ENCODE measurements at regions not wholly inside any gene's neighbourhood (a gene's known extent, or its start where the extent isn't known, plus 50 kb on each side); places are given as distances from the start of the nearest gene placed in this dataset.
"Not testable (repeated sequence)": the region's sequence is repeated elsewhere in the genome, so short reads cannot be mapped to it uniquely, and the experiment has no call there.

DNA sequence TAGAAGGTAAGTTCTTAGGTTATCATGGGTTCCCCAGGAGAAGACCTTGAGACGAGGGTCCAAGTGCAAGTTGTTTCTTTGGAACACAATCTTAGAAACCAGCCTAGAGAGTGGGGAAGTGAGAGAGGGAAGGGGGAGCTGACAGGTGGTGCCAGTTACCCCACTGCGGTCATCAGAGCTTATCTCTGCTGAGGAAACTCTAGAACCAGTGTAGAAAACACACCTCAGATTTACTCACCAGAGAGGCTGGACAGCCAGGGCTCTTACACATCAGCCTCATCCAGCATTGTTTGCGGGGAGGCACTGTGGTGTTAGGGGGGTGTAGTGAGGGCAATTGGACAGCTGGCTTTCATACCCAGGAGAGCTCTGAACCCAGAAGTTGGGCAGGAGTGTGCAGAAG, 206.5 kb upstream of the RAI14 start:
- Histone ChIP-seq H3K27ac (ENCODE audit: low read depth in 1 of 3, low read length in 2 of 3) (no peak overlapping the region), H3K4me3 (ENCODE audit: low read depth in 1 of 3, low read length in 3 of 3) (no peak overlapping the region), H3K9me3 (ENCODE audit: control insufficient read depth in 2 of 2, insufficient read depth in 1 of 2, low read depth in 1 of 2, low read length in 1 of 2) (no peaks in the 10 kb centered on the region), H3K4me1 (ENCODE audit: control insufficient read depth in 3 of 3, insufficient read depth in 2 of 3, low read depth in 1 of 3, low read length in 2 of 3) (no peaks in the 10 kb centered on the region), H3K36me3 (ENCODE audit: control insufficient read depth in 3 of 3, insufficient read depth in 2 of 3, low read depth in 1 of 3, low read length in 3 of 3) (no peaks in the 10 kb centered on the region), H3K27me3 (ENCODE audit: control insufficient read depth in 3 of 3, insufficient read depth in 3 of 3, low read length in 3 of 3) (peaks cover 0 to 3% (median 3%) of the 10 kb centered on the region in 3 donors)
- DNase-seq (no peak), FAIRE-seq (no peak)
- 59 to 82% (median 62%) methylated on average over 3 of the region's 3 CpGs for WGBS, 3 donors

DNA sequence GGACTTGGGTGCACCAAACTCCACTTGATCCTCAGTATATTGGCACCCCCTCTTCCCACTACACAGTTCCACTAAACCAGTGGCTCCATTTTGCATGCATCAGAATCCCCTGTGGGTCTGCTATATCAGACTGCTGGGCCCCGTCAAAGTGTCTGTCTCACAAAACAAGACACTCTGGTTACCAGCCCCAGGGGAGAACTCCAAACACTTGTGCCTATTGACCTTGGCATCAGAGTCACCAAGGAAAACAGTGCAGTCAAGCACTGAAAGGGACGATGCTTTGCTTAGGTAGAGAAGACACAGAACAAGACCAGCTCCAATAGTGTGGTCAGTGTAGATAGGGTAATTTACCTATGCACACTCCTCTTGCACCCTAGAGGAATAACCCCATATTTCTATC, 205.8 kb upstream of the RAI14 start:
- no peak for DNase-seq
- no peak overlapping the region for H3K27ac ChIP-seq (ENCODE audit: low read depth in 1 of 3, low read length in 2 of 3)
- WGBS, 3 donors: 84 to 95% (median 86%) methylated on average over 2 of the region's 2 CpGs
- FAIRE-seq: no peak
- H3K4me3 ChIP-seq (ENCODE audit: low read depth in 1 of 3, low read length in 3 of 3): no peak overlapping the region
- no peaks in the 10 kb centered on the region for H3K9me3 ChIP-seq (ENCODE audit: control insufficient read depth in 2 of 2, insufficient read depth in 1 of 2, low read depth in 1 of 2, low read length in 1 of 2)
- H3K4me1 ChIP-seq (ENCODE audit: control insufficient read depth in 3 of 3, insufficient read depth in 2 of 3, low read depth in 1 of 3, low read length in 2 of 3): no peaks in the 10 kb centered on the region
- H3K36me3 ChIP-seq (ENCODE audit: control insufficient read depth in 3 of 3, insufficient read depth in 2 of 3, low read depth in 1 of 3, low read length in 3 of 3): no peaks in the 10 kb centered on the region
- H3K27me3 ChIP-seq (ENCODE audit: control insufficient read depth in 3 of 3, insufficient read depth in 3 of 3, low read length in 3 of 3): peaks cover 0 to 3% (median 3%) of the 10 kb centered on the region in 3 donors

DNA sequence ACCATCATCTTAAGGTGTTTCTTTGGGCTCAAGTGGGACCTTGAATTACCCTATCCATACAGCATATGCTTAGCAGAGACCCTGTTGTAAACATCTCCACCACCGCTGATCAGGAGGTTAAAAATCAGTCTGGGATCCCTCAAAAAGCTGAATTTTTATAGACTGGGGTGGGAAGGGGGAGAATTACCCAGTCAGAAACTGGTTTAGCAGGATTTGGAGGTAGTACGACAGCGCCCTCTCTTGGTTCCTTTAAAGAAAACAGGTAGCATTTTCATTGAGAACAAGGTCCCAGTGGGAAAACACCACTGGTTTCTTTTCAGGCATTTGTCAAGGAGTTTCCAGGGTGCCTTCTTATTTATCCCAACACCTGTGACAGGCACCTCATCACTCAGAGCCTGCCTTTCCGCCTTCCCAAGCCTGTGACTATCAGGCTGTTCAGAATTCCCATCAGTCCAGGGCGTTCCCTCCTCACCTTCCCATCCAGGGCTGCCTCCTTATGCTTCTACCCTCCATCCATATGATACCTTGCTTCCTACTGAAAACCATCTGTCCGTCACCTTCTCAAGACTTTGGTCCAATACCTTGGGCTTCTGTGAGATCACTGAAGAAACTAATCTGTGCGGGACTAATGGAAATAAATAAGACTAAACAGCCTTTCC, 203.8 kb upstream of the RAI14 start:
- Histone ChIP-seq H3K27me3 (ENCODE audit: control insufficient read depth in 3 of 3, insufficient read depth in 3 of 3, low read length in 3 of 3) (peaks cover 0 to 3% (median 1%) of the 10 kb centered on the region in 3 donors), H3K4me1 (ENCODE audit: control insufficient read depth in 3 of 3, insufficient read depth in 2 of 3, low read depth in 1 of 3, low read length in 2 of 3) (no peaks in the 10 kb centered on the region), H3K27ac (ENCODE audit: low read depth in 1 of 3, low read length in 2 of 3) (no peak overlapping the region), H3K36me3 (ENCODE audit: control insufficient read depth in 3 of 3, insufficient read depth in 2 of 3, low read depth in 1 of 3, low read length in 3 of 3) (no peaks in the 10 kb centered on the region), H3K4me3 (ENCODE audit: low read depth in 1 of 3, low read length in 3 of 3) (no peak overlapping the region), H3K9me3 (ENCODE audit: control insufficient read depth in 2 of 2, insufficient read depth in 1 of 2, low read depth in 1 of 2, low read length in 1 of 2) (no peaks in the 10 kb centered on the region)
- DNase-seq (peak in 1 of 2 donors; percentile 32), FAIRE-seq (no peak)
- 31 to 46% (median 37%) methylated on average over 7 of the region's 7 CpGs for WGBS, 3 donors

DNA sequence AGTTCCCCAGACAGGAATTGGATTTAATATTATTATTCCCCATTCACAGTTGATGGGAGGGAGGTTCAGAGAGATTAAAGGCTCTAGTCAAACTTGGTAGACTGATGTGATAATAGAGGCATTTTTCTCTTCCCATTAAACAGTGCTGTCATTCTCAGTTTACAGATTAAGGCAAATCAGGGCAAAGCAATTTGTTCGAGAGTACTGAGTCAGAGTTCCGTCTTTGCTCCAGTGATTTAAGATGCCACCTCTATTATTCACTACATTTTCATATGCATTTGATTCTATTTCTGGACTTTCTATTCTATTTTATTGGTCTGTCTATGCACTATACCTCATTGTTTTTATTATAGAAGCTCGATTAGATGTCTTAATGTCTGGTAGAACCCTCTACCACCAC, 201.0 kb upstream of the RAI14 start:
- H3K4me1 ChIP-seq (ENCODE audit: control insufficient read depth in 3 of 3, insufficient read depth in 2 of 3, low read depth in 1 of 3, low read length in 2 of 3): no peaks in the 10 kb centered on the region
- WGBS, 3 donors: 74 to 87% (median 77%) methylated on average over 3 of the region's 3 CpGs
- H3K9me3 ChIP-seq (ENCODE audit: control insufficient read depth in 2 of 2, insufficient read depth in 1 of 2, low read depth in 1 of 2, low read length in 1 of 2): no peaks in the 10 kb centered on the region
- no peaks in the 10 kb centered on the region for H3K27me3 ChIP-seq (ENCODE audit: control insufficient read depth in 3 of 3, insufficient read depth in 3 of 3, low read length in 3 of 3)
- FAIRE-seq (no peak), DNase-seq (no peak)
- H3K4me3 ChIP-seq (ENCODE audit: low read depth in 1 of 3, low read length in 3 of 3): no peak overlapping the region
- H3K36me3 ChIP-seq (ENCODE audit: control insufficient read depth in 3 of 3, insufficient read depth in 2 of 3, low read depth in 1 of 3, low read length in 3 of 3): no peaks in the 10 kb centered on the region
- H3K27ac ChIP-seq (ENCODE audit: low read depth in 1 of 3, low read length in 2 of 3): no peak overlapping the region

DNA sequence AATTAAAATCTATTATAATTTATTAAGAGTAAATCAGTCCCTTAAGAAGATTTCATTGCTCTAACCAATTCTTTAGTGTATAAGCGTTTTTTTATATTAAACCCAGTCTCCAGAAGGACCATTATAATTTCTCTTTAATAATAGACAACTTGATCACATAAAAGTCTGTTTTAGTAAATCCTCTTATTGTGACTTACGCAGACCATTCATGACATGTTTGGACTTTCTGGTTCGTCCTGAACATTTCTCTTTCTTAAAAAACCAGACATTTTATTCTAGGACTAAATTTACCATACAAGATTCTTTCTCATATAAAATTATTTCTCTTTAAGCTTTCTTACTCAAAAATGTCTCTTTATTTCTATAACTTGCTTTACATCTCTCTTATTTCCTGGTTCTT, 196.2 kb upstream of the RAI14 start:
- H3K4me1 ChIP-seq (ENCODE audit: control insufficient read depth in 3 of 3, insufficient read depth in 2 of 3, low read depth in 1 of 3, low read length in 2 of 3): no peaks in the 10 kb centered on the region
- DNase-seq (no peak), FAIRE-seq (no peak)
- H3K27me3 ChIP-seq (ENCODE audit: control insufficient read depth in 3 of 3, insufficient read depth in 3 of 3, low read length in 3 of 3): no peaks in the 10 kb centered on the region
- no peaks in the 10 kb centered on the region for H3K36me3 ChIP-seq (ENCODE audit: control insufficient read depth in 3 of 3, insufficient read depth in 2 of 3, low read depth in 1 of 3, low read length in 3 of 3)
- H3K27ac ChIP-seq (ENCODE audit: low read depth in 1 of 3, low read length in 2 of 3): no peak overlapping the region
- no peak overlapping the region for H3K4me3 ChIP-seq (ENCODE audit: low read depth in 1 of 3, low read length in 3 of 3)
- WGBS, 3 donors: 29 to 46% (median 36%) methylated on average over 3 of the region's 3 CpGs
- peaks cover 0 to 3% of the 10 kb centered on the region in 2 donors for H3K9me3 ChIP-seq (ENCODE audit: control insufficient read depth in 2 of 2, insufficient read depth in 1 of 2, low read depth in 1 of 2, low read length in 1 of 2)

DNA sequence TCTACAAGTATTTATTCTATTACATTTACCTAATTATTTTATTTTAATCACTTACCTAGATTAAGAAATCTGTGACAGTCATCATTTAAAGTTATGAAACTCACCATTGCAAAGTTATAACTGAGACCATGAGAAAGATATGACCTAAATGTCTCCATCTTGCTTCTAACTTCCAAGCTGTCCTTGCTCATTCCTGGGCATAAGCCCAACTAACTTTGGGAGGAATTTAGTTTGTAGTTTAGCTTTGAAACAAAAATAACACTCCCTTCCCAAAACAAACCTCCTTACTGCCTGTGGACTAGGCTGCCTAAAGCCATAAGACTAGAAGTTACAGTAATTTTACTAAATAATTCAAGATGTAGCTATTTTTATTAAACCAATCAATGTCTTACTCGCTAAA, 195.6 kb upstream of the RAI14 start:
- H3K27ac ChIP-seq (ENCODE audit: low read depth in 1 of 3, low read length in 2 of 3): no peak overlapping the region
- FAIRE-seq (no peak), DNase-seq (no peak)
- H3K4me1 ChIP-seq (ENCODE audit: control insufficient read depth in 3 of 3, insufficient read depth in 2 of 3, low read depth in 1 of 3, low read length in 2 of 3): no peaks in the 10 kb centered on the region
- no peak overlapping the region for H3K4me3 ChIP-seq (ENCODE audit: low read depth in 1 of 3, low read length in 3 of 3)
- no peaks in the 10 kb centered on the region for H3K27me3 ChIP-seq (ENCODE audit: control insufficient read depth in 3 of 3, insufficient read depth in 3 of 3, low read length in 3 of 3)
- WGBS, 3 donors: 3 to 43% (median 38%) methylated on average over 1 of the region's 1 CpG
- H3K36me3 ChIP-seq (ENCODE audit: control insufficient read depth in 3 of 3, insufficient read depth in 2 of 3, low read depth in 1 of 3, low read length in 3 of 3): no peaks in the 10 kb centered on the region
- H3K9me3 ChIP-seq (ENCODE audit: control insufficient read depth in 2 of 2, insufficient read depth in 1 of 2, low read depth in 1 of 2, low read length in 1 of 2): peaks cover 0 to 3% of the 10 kb centered on the region in 2 donors

DNA sequence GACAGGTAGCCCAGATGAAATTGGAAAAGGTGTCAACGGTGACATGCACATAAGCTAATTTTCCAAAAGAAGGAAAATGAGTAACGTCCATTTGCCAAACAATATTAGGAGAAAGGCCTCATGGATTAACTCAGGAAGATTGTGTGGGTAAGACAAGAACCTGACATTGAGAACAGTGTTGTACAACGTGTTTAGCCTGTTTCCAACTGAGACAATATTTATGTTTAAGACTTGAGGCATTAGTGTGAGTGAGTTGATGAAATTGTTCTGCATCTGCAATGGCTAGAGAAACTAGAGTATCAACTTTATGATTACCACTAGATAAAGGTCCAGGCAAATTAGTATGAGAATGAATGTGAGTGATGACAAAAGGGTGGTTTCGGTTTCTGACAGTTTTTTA, 191.3 kb upstream of the RAI14 start:
- Histone ChIP-seq H3K9me3 (ENCODE audit: control insufficient read depth in 2 of 2, insufficient read depth in 1 of 2, low read depth in 1 of 2, low read length in 1 of 2) (peaks cover 0 to 5% of the 10 kb centered on the region in 2 donors), H3K4me3 (ENCODE audit: low read depth in 1 of 3, low read length in 3 of 3) (no peak overlapping the region), H3K27me3 (ENCODE audit: control insufficient read depth in 3 of 3, insufficient read depth in 3 of 3, low read length in 3 of 3) (no peaks in the 10 kb centered on the region), H3K4me1 (ENCODE audit: control insufficient read depth in 3 of 3, insufficient read depth in 2 of 3, low read depth in 1 of 3, low read length in 2 of 3) (peaks cover 0 to 6% (median 0%) of the 10 kb centered on the region in 3 donors), H3K27ac (ENCODE audit: low read depth in 1 of 3, low read length in 2 of 3) (no peak overlapping the region), H3K36me3 (ENCODE audit: control insufficient read depth in 3 of 3, insufficient read depth in 2 of 3, low read depth in 1 of 3, low read length in 3 of 3) (no peaks in the 10 kb centered on the region)
- WGBS, 3 donors: 15 to 44% (median 32%) methylated on average over 4 of the region's 4 CpGs
- no peak for FAIRE-seq
- no peak for DNase-seq

DNA sequence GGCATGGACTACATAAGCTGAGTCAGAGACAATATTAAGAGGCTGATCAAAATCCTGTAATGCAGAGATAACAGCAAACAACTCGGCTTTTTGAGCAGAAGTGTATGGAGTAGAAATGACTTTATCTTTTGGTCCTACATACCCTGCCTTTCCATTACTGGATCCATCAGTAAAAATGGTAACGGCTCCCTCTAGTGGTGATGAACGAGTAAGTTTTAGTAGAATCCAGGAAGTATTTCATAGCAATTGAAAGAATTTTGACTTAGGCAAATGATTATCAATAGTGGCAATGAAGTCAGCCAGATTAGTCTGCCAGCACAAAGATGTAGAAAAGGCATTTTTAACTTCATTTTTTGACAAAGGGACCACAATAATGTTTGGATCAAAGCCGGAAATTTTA, 190.8 kb upstream of the RAI14 start:
- H3K27ac ChIP-seq (ENCODE audit: low read depth in 1 of 3, low read length in 2 of 3): not testable (repeated sequence)

More for the DNA sequence above, 190.8 kb upstream of the RAI14 start:
- DNase-seq: peak; percentile 62 to 73
- H3K36me3 ChIP-seq (ENCODE audit: control insufficient read depth in 3 of 3, insufficient read depth in 2 of 3, low read depth in 1 of 3, low read length in 3 of 3); H3K4me1 ChIP-seq (ENCODE audit: control insufficient read depth in 3 of 3, insufficient read depth in 2 of 3, low read depth in 1 of 3, low read length in 2 of 3); H3K9me3 ChIP-seq (ENCODE audit: control insufficient read depth in 2 of 2, insufficient read depth in 1 of 2, low read depth in 1 of 2, low read length in 1 of 2); H3K4me3 ChIP-seq (ENCODE audit: low read depth in 1 of 3, low read length in 3 of 3); FAIRE-seq; H3K27me3 ChIP-seq (ENCODE audit: control insufficient read depth in 3 of 3, insufficient read depth in 3 of 3, low read length in 3 of 3): not testable (repeated sequence)
- WGBS, 3 donors: 1 to 8% (median 5%) methylated on average over 3 of the region's 4 CpGs

Data from small intestine (tissue), 7 donors.